ENCODE measurements at regions not wholly inside any gene's neighbourhood (a gene's known extent, or its start where the extent isn't known, plus 50 kb on each side); places are given as distances from the start of the nearest gene placed in this dataset.
"Not testable (repeated sequence)": the region's sequence is repeated elsewhere in the genome, so short reads cannot be mapped to it uniquely, and the experiment has no call there.

DNA sequence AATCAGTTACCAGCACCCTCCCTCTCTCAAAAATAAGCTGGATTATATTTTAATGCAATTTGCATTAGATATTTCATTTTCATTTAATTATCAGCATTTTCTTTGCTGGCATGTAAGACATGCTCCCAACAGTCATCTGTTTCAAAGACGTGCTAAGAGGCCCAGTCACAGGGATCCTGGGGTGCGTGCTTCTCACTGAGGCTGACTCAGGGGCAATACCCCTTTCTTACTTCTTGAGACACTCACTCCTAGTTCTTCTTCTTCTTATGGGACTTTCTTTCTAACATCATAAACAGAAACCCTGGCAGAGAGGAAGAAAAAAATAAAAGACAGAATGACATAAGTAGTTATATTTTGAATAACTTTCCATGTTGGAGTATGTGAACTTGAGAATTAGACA is 372.1 kb upstream of the MEX3C start:
- H3K9me3 Mint-ChIP-seq: peaks cover 0 to 9% (median 3%) of the 10 kb centered on the region in 7 donors
- 94% methylated on average over 2 of the region's 2 CpGs for WGBS (ENCODE audit: insufficient coverage)

DNA sequence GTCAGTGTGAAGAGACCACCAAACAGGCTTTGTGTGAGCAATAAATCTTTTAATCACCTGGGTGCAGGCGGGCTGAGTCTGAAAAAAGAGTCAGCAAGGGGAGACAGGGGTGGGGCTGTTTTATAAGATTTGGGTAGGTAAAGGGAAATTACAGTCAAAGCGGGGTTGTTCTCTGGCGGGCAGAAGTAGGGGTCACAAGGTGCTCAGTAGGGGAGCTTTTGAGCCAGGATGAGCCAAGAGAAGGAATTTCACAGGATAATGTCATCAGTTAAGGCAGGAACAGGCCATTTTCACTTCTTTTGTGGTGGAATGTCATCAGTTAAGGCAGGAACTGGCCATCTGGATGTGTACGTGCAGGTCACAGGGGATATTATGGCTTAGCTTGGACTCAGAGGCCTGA is 372.6 kb upstream of the MEX3C start:
- DNase-seq; H3K9me3 Mint-ChIP-seq; H4K20me1 ChIP-seq (ENCODE audit: insufficient read depth, low read length); H3K36me3 Mint-ChIP-seq; H3K36me3 ChIP-seq (replicated peaks in 1 of 2; ENCODE audit: control insufficient read depth in 1 of 2, insufficient read depth in 2 of 2, low read length in 2 of 2); intact Hi-C loops (cut with micrococcal nuclease); H3K4me3 Mint-ChIP-seq; H3K27ac Mint-ChIP-seq; H3K4me1 ChIP-seq (ENCODE audit: control insufficient read depth in 1 of 2, insufficient read depth in 2 of 2, low read length in 2 of 2); H3K27me3 Mint-ChIP-seq (ENCODE audit: low read depth in 3 of 3); H3K9ac ChIP-seq (ENCODE audit: insufficient read depth, low read length, poor library complexity, severe bottlenecking); H3K27me3 ChIP-seq (ENCODE audit: control insufficient read depth in 2 of 2, insufficient read depth in 2 of 2, low read length in 2 of 2); H3K4me3 ChIP-seq (replicated peaks in 1 of 3; ENCODE audit: low read depth in 2 of 3, low read length in 3 of 3); H3K79me2 ChIP-seq (ENCODE audit: insufficient read depth, low read length); H3K4me1 Mint-ChIP-seq; H3K4me2 ChIP-seq (replicated peaks; ENCODE audit: extremely low read depth, low read length, poor library complexity, severe bottlenecking); H3K27ac ChIP-seq (ENCODE audit: low read depth in 1 of 2, low read length in 2 of 2); H3K9me3 ChIP-seq (replicated peaks in 1 of 2; ENCODE audit: control insufficient read depth in 1 of 2, insufficient read depth in 1 of 2, low read length in 2 of 2); H2AFZ ChIP-seq (ENCODE audit: insufficient read depth, low read depth, low read length, poor library complexity, severe bottlenecking): not testable (repeated sequence)
- 83% methylated on average over 1 of the region's 4 CpGs for WGBS (ENCODE audit: insufficient coverage)

More for the DNA sequence above, 372.1 kb upstream of the MEX3C start:
- intact Hi-C loops (cut with micrococcal nuclease): no loop called here
- H3K27me3 Mint-ChIP-seq (ENCODE audit: low read depth in 3 of 3): no peaks in the 10 kb centered on the region
- Histone ChIP-seq H3K9ac (ENCODE audit: insufficient read depth, low read length, poor library complexity, severe bottlenecking) (no peak overlapping the region), H3K4me2 (replicated peaks; ENCODE audit: extremely low read depth, low read length, poor library complexity, severe bottlenecking) (no peak overlapping the region), H2AFZ (ENCODE audit: insufficient read depth, low read depth, low read length, poor library complexity, severe bottlenecking) (no peak overlapping the region), H4K20me1 (ENCODE audit: insufficient read depth, low read length) (no peaks in the 10 kb centered on the region), H3K9me3 (replicated peaks in 1 of 2; ENCODE audit: control insufficient read depth in 1 of 2, insufficient read depth in 1 of 2, low read length in 2 of 2) (no peaks in the 10 kb centered on the region), H3K4me3 (replicated peaks in 1 of 3; ENCODE audit: low read depth in 2 of 3, low read length in 3 of 3) (no peak overlapping the region), H3K27me3 (ENCODE audit: control insufficient read depth in 2 of 2, insufficient read depth in 2 of 2, low read length in 2 of 2) (no peaks in the 10 kb centered on the region), H3K36me3 (replicated peaks in 1 of 2; ENCODE audit: control insufficient read depth in 1 of 2, insufficient read depth in 2 of 2, low read length in 2 of 2) (no peaks in the 10 kb centered on the region), H3K27ac (ENCODE audit: low read depth in 1 of 2, low read length in 2 of 2) (no peak overlapping the region), H3K79me2 (ENCODE audit: insufficient read depth, low read length) (no peaks in the 10 kb centered on the region), H3K4me1 (ENCODE audit: control insufficient read depth in 1 of 2, insufficient read depth in 2 of 2, low read length in 2 of 2) (no peaks in the 10 kb centered on the region)
- no peak overlapping the region for H3K27ac Mint-ChIP-seq
- no peaks in the 10 kb centered on the region for H3K4me1 Mint-ChIP-seq
- TF ChIP-seq, protein P1, sequence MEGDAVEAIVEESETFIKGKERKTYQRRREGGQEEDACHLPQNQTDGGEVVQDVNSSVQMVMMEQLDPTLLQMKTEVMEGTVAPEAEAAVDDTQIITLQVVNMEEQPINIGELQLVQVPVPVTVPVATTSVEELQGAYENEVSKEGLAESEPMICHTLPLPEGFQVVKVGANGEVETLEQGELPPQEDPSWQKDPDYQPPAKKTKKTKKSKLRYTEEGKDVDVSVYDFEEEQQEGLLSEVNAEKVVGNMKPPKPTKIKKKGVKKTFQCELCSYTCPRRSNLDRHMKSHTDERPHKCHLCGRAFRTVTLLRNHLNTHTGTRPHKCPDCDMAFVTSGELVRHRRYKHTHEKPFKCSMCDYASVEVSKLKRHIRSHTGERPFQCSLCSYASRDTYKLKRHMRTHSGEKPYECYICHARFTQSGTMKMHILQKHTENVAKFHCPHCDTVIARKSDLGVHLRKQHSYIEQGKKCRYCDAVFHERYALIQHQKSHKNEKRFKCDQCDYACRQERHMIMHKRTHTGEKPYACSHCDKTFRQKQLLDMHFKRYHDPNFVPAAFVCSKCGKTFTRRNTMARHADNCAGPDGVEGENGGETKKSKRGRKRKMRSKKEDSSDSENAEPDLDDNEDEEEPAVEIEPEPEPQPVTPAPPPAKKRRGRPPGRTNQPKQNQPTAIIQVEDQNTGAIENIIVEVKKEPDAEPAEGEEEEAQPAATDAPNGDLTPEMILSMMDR (IDR thresholded peaks at IDR 0.05): no peak
- no peak for DNase-seq
- no peaks in the 10 kb centered on the region for H3K36me3 Mint-ChIP-seq
- H3K4me3 Mint-ChIP-seq: no peak overlapping the region

DNA sequence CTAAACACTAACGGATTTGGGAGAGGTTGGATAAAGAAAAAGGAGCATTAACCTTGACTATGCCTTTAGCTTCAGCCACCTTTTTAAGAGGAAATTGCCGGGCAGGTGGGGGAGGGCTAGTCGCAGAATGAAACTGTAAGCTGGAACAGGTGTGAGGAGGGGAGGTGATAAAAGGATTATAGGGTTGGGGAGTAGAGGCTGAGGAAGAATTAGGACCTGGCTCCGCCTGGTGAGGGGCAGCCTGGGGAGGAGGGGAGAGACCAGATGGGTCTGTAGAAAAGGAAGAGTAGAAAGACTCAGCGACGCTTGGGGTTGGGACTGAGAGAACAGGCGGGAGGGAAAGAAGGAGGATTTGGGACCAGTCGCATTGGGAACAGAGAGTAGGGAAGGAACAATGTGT is 376.4 kb upstream of the MEX3C start:
- 85% methylated on average over 7 of the region's 8 CpGs for WGBS (ENCODE audit: insufficient coverage)
- H3K4me1 ChIP-seq (ENCODE audit: control insufficient read depth in 1 of 2, insufficient read depth in 2 of 2, low read length in 2 of 2); H3K4me2 ChIP-seq (replicated peaks; ENCODE audit: extremely low read depth, low read length, poor library complexity, severe bottlenecking); H3K4me1 Mint-ChIP-seq; intact Hi-C loops (cut with micrococcal nuclease); H3K36me3 ChIP-seq (replicated peaks in 1 of 2; ENCODE audit: control insufficient read depth in 1 of 2, insufficient read depth in 2 of 2, low read length in 2 of 2); DNase-seq; H3K27ac ChIP-seq (ENCODE audit: low read depth in 1 of 2, low read length in 2 of 2); H3K9ac ChIP-seq (ENCODE audit: insufficient read depth, low read length, poor library complexity, severe bottlenecking); H2AFZ ChIP-seq (ENCODE audit: insufficient read depth, low read depth, low read length, poor library complexity, severe bottlenecking); H3K36me3 Mint-ChIP-seq; H3K27me3 Mint-ChIP-seq (ENCODE audit: low read depth in 3 of 3); H3K79me2 ChIP-seq (ENCODE audit: insufficient read depth, low read length); H3K4me3 Mint-ChIP-seq; H3K27ac Mint-ChIP-seq; H3K27me3 ChIP-seq (ENCODE audit: control insufficient read depth in 2 of 2, insufficient read depth in 2 of 2, low read length in 2 of 2); H3K9me3 ChIP-seq (replicated peaks in 1 of 2; ENCODE audit: control insufficient read depth in 1 of 2, insufficient read depth in 1 of 2, low read length in 2 of 2); H3K4me3 ChIP-seq (replicated peaks in 1 of 3; ENCODE audit: low read depth in 2 of 3, low read length in 3 of 3); H4K20me1 ChIP-seq (ENCODE audit: insufficient read depth, low read length): not testable (repeated sequence)
- H3K9me3 Mint-ChIP-seq: peaks cover 3 to 10% (median 7%) of the 10 kb centered on the region in 7 donors

All from CD14-positive monocyte (primary cell).